ENCODE measurements at regions not wholly inside any gene's neighbourhood (a gene's known extent, or its start where the extent isn't known, plus 50 kb on each side); places are given as distances from the start of the nearest gene placed in this dataset.

- Histone ChIP-seq H3K36me3 (ENCODE audit: insufficient read depth, low read length) (no peaks in the 10 kb centered on the region), H3K27ac (ENCODE audit: low read depth, low read length) (no peak overlapping the region), H3K4me1 (ENCODE audit: insufficient read depth, low read length) (peaks cover 16% of the 10 kb centered on the region), H3K4me3 (ENCODE audit: low read depth in 1 of 2, low read length in 2 of 2) (no peak overlapping the region), H3K9me3 (ENCODE audit: low read length) (no peaks in the 10 kb centered on the region), H3K9ac (ENCODE audit: low read length) (no peak overlapping the region), H3K27me3 (ENCODE audit: control insufficient read depth in 1 of 2, insufficient read depth in 2 of 2, low read length in 2 of 2) (no peaks in the 10 kb centered on the region)
These were observed 333.2 kb upstream of the C2CD4B start for GRCh38 chr15:62498278-62498677.

DNA sequence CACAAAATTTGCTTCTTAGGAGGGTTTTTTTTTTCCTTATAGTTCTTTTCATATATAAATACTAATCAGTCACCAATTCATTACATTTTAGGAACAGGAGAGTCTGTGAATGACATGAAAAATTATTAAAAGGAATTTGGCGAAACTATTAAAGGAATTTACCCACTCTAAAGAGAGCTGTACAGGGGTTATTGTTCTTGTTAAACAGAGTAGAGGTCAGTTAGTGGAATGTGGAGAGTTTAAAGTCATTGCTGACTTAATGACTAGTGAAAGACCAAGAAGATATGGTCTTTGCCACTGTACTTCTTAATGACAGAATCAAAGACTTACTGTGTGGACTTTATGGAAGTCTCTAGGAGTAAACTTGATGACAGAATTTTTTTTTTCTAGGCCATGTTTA lies 333.6 kb upstream of the C2CD4B start:
- Histone ChIP-seq H3K27me3 (ENCODE audit: control insufficient read depth in 1 of 2, insufficient read depth in 2 of 2, low read length in 2 of 2) (no peaks in the 10 kb centered on the region), H3K9ac (ENCODE audit: low read length) (no peak overlapping the region), H3K36me3 (ENCODE audit: insufficient read depth, low read length) (no peaks in the 10 kb centered on the region), H3K4me3 (ENCODE audit: low read depth in 1 of 2, low read length in 2 of 2) (no peak overlapping the region), H3K9me3 (ENCODE audit: low read length) (no peaks in the 10 kb centered on the region), H3K4me1 (ENCODE audit: insufficient read depth, low read length) (peaks cover 20% of the 10 kb centered on the region), H3K27ac (ENCODE audit: low read depth, low read length) (no peak overlapping the region)

- Histone ChIP-seq H3K27me3 (ENCODE audit: control insufficient read depth in 1 of 2, insufficient read depth in 2 of 2, low read length in 2 of 2) (no peaks in the 10 kb centered on the region), H3K27ac (ENCODE audit: low read depth, low read length) (no peak overlapping the region)
These were observed 335.2 kb upstream of the C2CD4B start for GRCh38 chr15:62500325-62500724.

GRCh38 chr15:62502451-62502850 lies 337.4 kb upstream of the C2CD4B start:
- H3K27me3 ChIP-seq (ENCODE audit: control insufficient read depth in 1 of 2, insufficient read depth in 2 of 2, low read length in 2 of 2), result no peaks in the 10 kb centered on the region
- H3K9me3 ChIP-seq (ENCODE audit: low read length), result no peaks in the 10 kb centered on the region
- H3K4me1 ChIP-seq (ENCODE audit: insufficient read depth, low read length), result peaks cover 34% of the 10 kb centered on the region
- H3K36me3 ChIP-seq (ENCODE audit: insufficient read depth, low read length), result no peaks in the 10 kb centered on the region
- no peak overlapping the region for H3K9ac ChIP-seq (ENCODE audit: low read length)
- no peak overlapping the region for H3K27ac ChIP-seq (ENCODE audit: low read depth, low read length)
- H3K4me3 ChIP-seq (ENCODE audit: low read depth in 1 of 2, low read length in 2 of 2), result no peak overlapping the region

More at GRCh38 chr15:62500325-62500724, 335.2 kb upstream of the C2CD4B start:
- peaks cover 22% of the 10 kb centered on the region for H3K4me1 ChIP-seq (ENCODE audit: insufficient read depth, low read length)
- no peaks in the 10 kb centered on the region for H3K36me3 ChIP-seq (ENCODE audit: insufficient read depth, low read length)
- no peaks in the 10 kb centered on the region for H3K9me3 ChIP-seq (ENCODE audit: low read length)
- H3K9ac ChIP-seq (ENCODE audit: low read length), result no peak overlapping the region
- no peak overlapping the region for H3K4me3 ChIP-seq (ENCODE audit: low read depth in 1 of 2, low read length in 2 of 2)

GRCh38 chr15:62503451-62503850 lies 338.4 kb upstream of the C2CD4B start:
- peaks cover 34% of the 10 kb centered on the region for H3K4me1 ChIP-seq (ENCODE audit: insufficient read depth, low read length)
- no peaks in the 10 kb centered on the region for H3K36me3 ChIP-seq (ENCODE audit: insufficient read depth, low read length)
- no peak overlapping the region for H3K4me3 ChIP-seq (ENCODE audit: low read depth in 1 of 2, low read length in 2 of 2)
- H3K9ac ChIP-seq (ENCODE audit: low read length), result no peak overlapping the region
- no peak overlapping the region for H3K27ac ChIP-seq (ENCODE audit: low read depth, low read length)
- no peaks in the 10 kb centered on the region for H3K27me3 ChIP-seq (ENCODE audit: control insufficient read depth in 1 of 2, insufficient read depth in 2 of 2, low read length in 2 of 2)
- no peaks in the 10 kb centered on the region for H3K9me3 ChIP-seq (ENCODE audit: low read length)

DNA sequence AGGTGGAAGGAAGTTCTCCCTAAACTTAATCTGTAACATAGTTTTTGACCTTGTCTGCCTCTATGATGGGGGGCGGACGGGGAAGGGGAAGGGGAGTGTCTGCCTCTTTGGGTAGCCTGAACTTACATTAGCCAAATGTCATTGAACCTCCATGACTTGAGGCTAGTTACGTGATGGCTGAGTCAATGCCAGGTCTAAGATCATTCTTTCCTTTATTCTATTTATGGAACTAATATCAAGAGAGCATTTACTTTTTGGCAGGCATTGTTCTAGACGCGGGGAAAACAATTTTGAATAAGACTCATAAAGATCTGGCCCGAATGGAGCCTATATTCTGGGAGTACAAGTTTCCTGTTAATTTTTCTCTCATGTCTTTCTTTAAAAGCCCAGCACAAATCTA lies 340.7 kb upstream of the C2CD4B start:
- H3K4me3 ChIP-seq (ENCODE audit: low read depth in 1 of 2, low read length in 2 of 2), result peak overlapping the region in 1 of 2 donors; percentile 29
- peaks cover 34% of the 10 kb centered on the region for H3K4me1 ChIP-seq (ENCODE audit: insufficient read depth, low read length)
- H3K27ac ChIP-seq (ENCODE audit: low read depth, low read length), result peak overlapping the region; percentile 14
- no peaks in the 10 kb centered on the region for H3K27me3 ChIP-seq (ENCODE audit: control insufficient read depth in 1 of 2, insufficient read depth in 2 of 2, low read length in 2 of 2)
- no peaks in the 10 kb centered on the region for H3K36me3 ChIP-seq (ENCODE audit: insufficient read depth, low read length)
- no peaks in the 10 kb centered on the region for H3K9me3 ChIP-seq (ENCODE audit: low read length)
- H3K9ac ChIP-seq (ENCODE audit: low read length), result no peak overlapping the region

- Histone ChIP-seq H3K9ac (ENCODE audit: low read length) (no peak overlapping the region), H3K27ac (ENCODE audit: low read depth, low read length) (no peak overlapping the region), H3K36me3 (ENCODE audit: insufficient read depth, low read length) (no peaks in the 10 kb centered on the region), H3K4me1 (ENCODE audit: insufficient read depth, low read length) (peaks cover 34% of the 10 kb centered on the region), H3K27me3 (ENCODE audit: control insufficient read depth in 1 of 2, insufficient read depth in 2 of 2, low read length in 2 of 2) (no peaks in the 10 kb centered on the region), H3K9me3 (ENCODE audit: low read length) (no peaks in the 10 kb centered on the region), H3K4me3 (ENCODE audit: low read depth in 1 of 2, low read length in 2 of 2) (peak overlapping the region in 1 of 2 donors; percentile 29)
These were observed 341.2 kb upstream of the C2CD4B start for GRCh38 chr15:62506217-62506805.

- peaks cover 22% of the 10 kb centered on the region for H3K4me1 ChIP-seq (ENCODE audit: insufficient read depth, low read length)
- H3K36me3 ChIP-seq (ENCODE audit: insufficient read depth, low read length), result no peaks in the 10 kb centered on the region
- no peaks in the 10 kb centered on the region for H3K27me3 ChIP-seq (ENCODE audit: control insufficient read depth in 1 of 2, insufficient read depth in 2 of 2, low read length in 2 of 2)
- H3K4me3 ChIP-seq (ENCODE audit: low read depth in 1 of 2, low read length in 2 of 2), result no peak overlapping the region
- H3K9me3 ChIP-seq (ENCODE audit: low read length), result no peaks in the 10 kb centered on the region
- H3K27ac ChIP-seq (ENCODE audit: low read depth, low read length), result no peak overlapping the region
- no peak overlapping the region for H3K9ac ChIP-seq (ENCODE audit: low read length)
These were observed 344.4 kb upstream of the C2CD4B start for GRCh38 chr15:62509395-62509958.

DNA sequence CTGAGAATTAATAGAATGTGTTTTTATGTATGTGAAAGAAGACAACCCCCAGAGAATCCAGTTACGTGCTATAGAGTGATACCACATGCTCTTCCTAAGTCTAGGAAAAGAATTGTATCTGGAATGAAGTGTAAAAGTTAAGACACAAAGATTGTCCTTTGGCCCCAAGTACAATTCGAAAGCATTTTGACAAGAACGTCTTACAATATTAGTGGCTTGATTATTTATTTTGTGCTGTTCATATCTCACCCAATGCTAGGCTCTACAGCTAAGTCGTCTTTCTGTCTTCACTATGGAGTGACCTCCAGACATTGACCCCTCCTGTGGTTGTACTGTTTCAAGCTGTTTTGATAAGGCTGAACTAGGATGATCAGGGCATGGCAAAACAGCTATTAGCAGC lies 345.7 kb upstream of the C2CD4B start:
- H3K4me3 ChIP-seq (ENCODE audit: low read depth in 1 of 2, low read length in 2 of 2), result no peak overlapping the region
- no peaks in the 10 kb centered on the region for H3K9me3 ChIP-seq (ENCODE audit: low read length)
- H3K36me3 ChIP-seq (ENCODE audit: insufficient read depth, low read length), result no peaks in the 10 kb centered on the region
- H3K9ac ChIP-seq (ENCODE audit: low read length), result no peak overlapping the region
- H3K27ac ChIP-seq (ENCODE audit: low read depth, low read length), result no peak overlapping the region
- H3K4me1 ChIP-seq (ENCODE audit: insufficient read depth, low read length), result peaks cover 16% of the 10 kb centered on the region
- H3K27me3 ChIP-seq (ENCODE audit: control insufficient read depth in 1 of 2, insufficient read depth in 2 of 2, low read length in 2 of 2), result no peaks in the 10 kb centered on the region

GRCh38 chr15:62512904-62513303 lies 347.8 kb upstream of the C2CD4B start:
- Histone ChIP-seq H3K9ac (ENCODE audit: low read length) (no peak overlapping the region), H3K4me3 (ENCODE audit: low read depth in 1 of 2, low read length in 2 of 2) (no peak overlapping the region), H3K4me1 (ENCODE audit: insufficient read depth, low read length) (no peaks in the 10 kb centered on the region), H3K9me3 (ENCODE audit: low read length) (no peaks in the 10 kb centered on the region), H3K27me3 (ENCODE audit: control insufficient read depth in 1 of 2, insufficient read depth in 2 of 2, low read length in 2 of 2) (no peaks in the 10 kb centered on the region), H3K36me3 (ENCODE audit: insufficient read depth, low read length) (no peaks in the 10 kb centered on the region), H3K27ac (ENCODE audit: low read depth, low read length) (no peak overlapping the region)

DNA sequence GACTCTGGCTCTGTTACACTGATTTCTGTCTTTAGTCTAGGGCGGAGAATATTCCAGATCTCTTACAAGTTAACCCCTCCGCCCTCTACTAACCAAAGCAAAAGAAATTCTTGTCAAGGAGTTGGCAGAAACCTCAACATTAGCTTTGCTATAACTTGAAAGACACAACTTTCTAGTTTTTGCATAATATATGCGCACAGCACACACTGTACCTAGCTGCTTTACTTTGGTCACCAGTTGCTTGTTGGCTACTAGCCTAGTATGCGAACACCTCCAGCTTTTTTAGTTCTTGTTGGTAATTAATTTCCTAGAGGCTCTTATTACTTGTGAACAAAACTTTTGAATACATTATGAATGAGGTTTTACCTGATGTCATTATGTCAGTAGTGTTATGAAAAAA lies 348.8 kb upstream of the C2CD4B start:
- Histone ChIP-seq H3K9me3 (ENCODE audit: low read length) (no peaks in the 10 kb centered on the region), H3K4me1 (ENCODE audit: insufficient read depth, low read length) (no peaks in the 10 kb centered on the region), H3K4me3 (ENCODE audit: low read depth in 1 of 2, low read length in 2 of 2) (no peak overlapping the region), H3K36me3 (ENCODE audit: insufficient read depth, low read length) (no peaks in the 10 kb centered on the region), H3K27ac (ENCODE audit: low read depth, low read length) (no peak overlapping the region), H3K9ac (ENCODE audit: low read length) (no peak overlapping the region), H3K27me3 (ENCODE audit: control insufficient read depth in 1 of 2, insufficient read depth in 2 of 2, low read length in 2 of 2) (no peaks in the 10 kb centered on the region)

DNA sequence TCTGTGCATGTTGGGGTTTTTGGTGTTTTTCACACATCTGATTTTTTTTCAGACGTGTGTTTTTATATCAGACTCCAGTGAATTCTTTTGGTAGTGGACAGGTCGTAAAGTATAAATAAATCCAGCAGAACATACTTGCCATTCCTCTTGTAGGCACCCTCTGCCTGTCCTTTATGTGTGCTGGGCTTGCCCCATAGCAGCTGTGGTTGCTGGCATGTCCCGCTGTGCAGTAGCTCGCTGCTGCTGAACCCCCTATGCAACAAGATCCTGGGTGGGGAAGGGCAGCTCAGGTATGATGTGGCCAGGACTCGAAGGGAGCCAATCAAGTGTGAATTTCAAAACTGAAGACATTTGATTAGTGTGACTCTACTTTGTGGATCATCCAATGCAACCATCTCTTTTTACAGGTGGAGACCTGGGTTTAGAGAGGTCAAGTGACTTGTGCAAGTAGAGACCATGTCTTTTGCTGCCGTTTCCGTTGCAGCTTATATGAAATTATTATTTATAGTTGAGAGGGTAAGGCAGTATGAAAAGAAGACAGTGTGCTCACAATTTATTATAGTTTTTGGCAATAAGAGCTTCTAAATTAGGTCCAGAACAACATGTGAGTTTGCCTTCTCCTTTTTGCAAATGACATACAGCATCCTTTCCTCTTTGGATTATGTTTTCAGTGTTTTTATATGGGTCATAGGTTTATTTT lies 350.8 kb upstream of the C2CD4B start:
- H3K9ac ChIP-seq (ENCODE audit: low read length), result no peak overlapping the region
- no peaks in the 10 kb centered on the region for H3K9me3 ChIP-seq (ENCODE audit: low read length)
- H3K27ac ChIP-seq (ENCODE audit: low read depth, low read length), result no peak overlapping the region
- no peaks in the 10 kb centered on the region for H3K27me3 ChIP-seq (ENCODE audit: control insufficient read depth in 1 of 2, insufficient read depth in 2 of 2, low read length in 2 of 2)
- H3K4me3 ChIP-seq (ENCODE audit: low read depth in 1 of 2, low read length in 2 of 2), result no peak overlapping the region
- H3K4me1 ChIP-seq (ENCODE audit: insufficient read depth, low read length), result no peaks in the 10 kb centered on the region
- H3K36me3 ChIP-seq (ENCODE audit: insufficient read depth, low read length), result no peaks in the 10 kb centered on the region
